Epithelial cell of prostate (primary cell): ENCODE measurements at regions not wholly inside any gene's neighbourhood (a gene's known extent, or its start where the extent isn't known, plus 50 kb on each side); places are given as distances from the start of the nearest gene placed in this dataset.

Experiments
- DNase-seq: peaks from one replicate; pipeline ENCODE4 v3.0.0-alpha.2; 2011; ENCODE audit warnings: low read depth, low spot score
- H3K27ac ChIP-seq: fragments of 450-650 bp; 2 replicates; pipeline ENCODE4 v1.5.1; 2017; ENCODE audit warnings: mild to moderate bottlenecking

GRCh38 chr1:221098471-221099405, 219.5 kb downstream of the HLX start:
- H3K27ac ChIP-seq, result no peak overlapping the region
- DNase-seq, result no peak

GRCh38 chr1:221099747-221100595, 220.7 kb downstream of the HLX start:
- no peak for DNase-seq

DNA sequence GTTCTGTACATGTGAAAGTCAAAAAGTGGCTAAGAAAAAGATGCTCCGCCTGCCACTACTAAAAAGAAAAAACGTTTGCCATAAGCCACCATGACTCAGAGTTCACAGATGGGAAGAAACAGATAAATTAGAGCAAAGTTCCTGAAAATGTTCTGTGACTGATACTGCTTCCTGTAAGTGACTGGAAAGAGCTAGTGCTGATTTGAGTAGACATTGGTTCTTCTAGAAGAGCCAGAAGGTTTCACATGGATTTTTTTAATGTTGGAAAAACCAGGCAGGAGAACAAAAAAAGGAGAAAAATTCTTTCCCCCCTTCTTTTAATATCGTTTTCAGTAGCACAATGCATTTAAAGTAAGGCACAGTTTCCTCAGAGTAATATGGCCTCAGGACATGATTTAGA, 221.4 kb downstream of the HLX start:
- no peak overlapping the region for H3K27ac ChIP-seq
- DNase-seq, result no peak

More at GRCh38 chr1:221099747-221100595, 220.7 kb downstream of the HLX start:
- no peak overlapping the region for H3K27ac ChIP-seq

- no peak overlapping the region for H3K27ac ChIP-seq
- no peak for DNase-seq
Observed at GRCh38 chr1:221101807-221102605, 222.8 kb downstream of the HLX start.

DNA sequence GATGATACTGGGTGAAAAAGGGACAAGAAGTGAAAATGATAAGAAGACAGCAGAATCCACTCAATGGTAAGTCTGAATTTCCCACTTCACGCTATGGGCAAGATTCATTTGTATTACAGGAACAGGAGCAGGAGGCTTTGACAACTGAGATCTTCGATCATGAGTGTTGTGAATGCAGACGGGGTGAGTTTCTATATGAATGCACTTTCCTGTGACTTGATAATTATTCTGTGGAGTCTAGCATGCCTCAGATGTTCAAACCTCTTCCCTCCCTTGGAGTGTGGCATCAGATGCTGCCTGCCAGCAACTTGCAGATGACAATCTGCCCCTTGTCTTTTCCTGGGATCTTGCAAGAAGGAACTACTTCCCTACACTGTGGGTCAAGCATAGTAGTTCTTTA, 225.4 kb downstream of the HLX start:
- no peak for DNase-seq
- H3K27ac ChIP-seq, result no peak overlapping the region

GRCh38 chr1:221105578-221105977, 226.3 kb downstream of the HLX start:
- DNase-seq, result no peak
- H3K27ac ChIP-seq, result no peak overlapping the region

- H3K27ac ChIP-seq, result no peak overlapping the region
- no peak for DNase-seq
Observed at GRCh38 chr1:221106616-221107015, 227.4 kb downstream of the HLX start.

GRCh38 chr1:221109930-221110329, 230.7 kb downstream of the HLX start:
- no peak for DNase-seq

GRCh38 chr1:221117133-221117532, 237.9 kb downstream of the HLX start:
- H3K27ac ChIP-seq, result no peak overlapping the region
- DNase-seq, result no peak

More at GRCh38 chr1:221109930-221110329, 230.7 kb downstream of the HLX start:
- no peak overlapping the region for H3K27ac ChIP-seq

- no peak overlapping the region for H3K27ac ChIP-seq
- DNase-seq, result no peak
Observed at GRCh38 chr1:221117548-221117951, 238.3 kb downstream of the HLX start.

- no peak overlapping the region for H3K27ac ChIP-seq
- DNase-seq, result no peak
Observed at GRCh38 chr1:221118176-221118937, 239.1 kb downstream of the HLX start.

DNA sequence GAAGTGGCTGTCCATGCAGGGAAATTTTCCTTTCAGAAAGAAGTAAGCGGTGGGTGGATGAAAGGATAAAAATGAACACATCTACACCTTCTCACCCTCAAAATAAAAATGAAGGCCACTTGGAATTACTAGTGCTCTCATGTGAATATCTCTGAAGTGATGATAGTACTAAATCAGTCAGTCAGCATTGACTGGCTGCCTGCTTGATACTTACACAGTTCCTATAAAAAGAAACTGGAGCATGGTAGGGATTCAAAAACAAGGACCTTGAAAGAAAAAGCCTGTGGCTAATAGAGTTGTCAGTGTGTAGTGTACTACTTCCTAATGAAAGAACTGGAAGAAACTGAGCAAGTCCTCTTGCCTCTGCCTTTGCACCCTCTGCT, 239.7 kb downstream of the HLX start:
- DNase-seq, result no peak
- no peak overlapping the region for H3K27ac ChIP-seq

DNA sequence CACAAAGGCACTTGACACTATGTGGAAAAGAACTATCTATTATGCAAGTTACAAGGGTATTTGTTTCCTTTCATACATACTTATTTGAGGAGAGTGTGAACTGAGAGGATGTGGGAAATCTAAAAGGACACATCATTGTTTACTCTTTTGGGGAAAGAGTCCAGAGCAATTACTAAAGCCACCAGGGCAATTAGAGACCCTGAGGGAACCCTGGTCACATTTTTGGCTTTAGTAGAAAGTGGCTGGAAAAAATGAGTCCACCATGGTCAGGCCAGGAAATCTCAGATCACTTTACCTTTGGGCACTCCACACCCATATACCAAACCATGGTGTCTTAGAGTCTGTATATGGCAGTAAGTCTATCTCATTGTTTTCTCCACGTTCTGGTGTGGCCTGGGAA, 243.3 kb downstream of the HLX start:
- H3K27ac ChIP-seq, result no peak overlapping the region
- no peak for DNase-seq

- no peak for DNase-seq
- no peak overlapping the region for H3K27ac ChIP-seq
Observed at GRCh38 chr1:221125976-221126375, 246.7 kb downstream of the HLX start.

DNA sequence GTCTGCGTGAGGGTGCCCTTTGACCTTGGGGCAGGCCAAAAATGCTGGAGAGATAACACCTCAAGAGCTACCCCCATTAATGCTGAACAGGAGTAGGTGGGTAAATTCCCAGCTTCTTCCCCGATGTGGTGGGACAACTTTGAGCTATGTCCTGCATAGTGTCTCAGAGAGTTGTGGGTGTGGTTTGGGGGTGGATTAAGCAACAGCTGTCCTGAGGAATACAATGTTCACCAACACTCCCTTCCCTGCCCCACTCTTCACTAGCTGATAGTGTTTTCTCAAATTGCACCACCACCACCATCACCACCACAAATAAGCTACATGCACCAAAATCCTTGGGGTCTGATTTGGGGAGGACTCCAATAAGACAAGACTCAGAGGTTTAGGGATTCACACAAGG, 258.4 kb downstream of the HLX start:
- DNase-seq, result no peak
- no peak overlapping the region for H3K27ac ChIP-seq

DNA sequence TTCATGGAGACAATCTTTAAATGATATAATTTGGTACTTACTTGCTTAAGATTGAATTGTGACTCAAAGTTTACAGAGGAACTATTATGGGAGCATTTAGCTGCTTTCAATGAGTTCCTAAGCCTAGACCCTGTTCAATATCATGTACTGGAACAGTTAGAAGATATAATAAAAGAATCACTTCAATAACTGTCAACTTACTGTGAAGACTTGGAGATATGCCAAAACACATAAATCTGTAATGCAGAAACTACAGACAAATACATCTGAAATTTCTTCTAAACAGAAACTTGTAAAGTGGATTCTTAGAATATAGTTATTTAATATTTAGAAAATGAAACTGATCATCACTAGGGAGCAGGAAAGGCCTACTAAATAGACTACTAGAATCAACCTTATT, 259.3 kb downstream of the HLX start:
- DNase-seq, result no peak
- H3K27ac ChIP-seq, result no peak overlapping the region

DNA sequence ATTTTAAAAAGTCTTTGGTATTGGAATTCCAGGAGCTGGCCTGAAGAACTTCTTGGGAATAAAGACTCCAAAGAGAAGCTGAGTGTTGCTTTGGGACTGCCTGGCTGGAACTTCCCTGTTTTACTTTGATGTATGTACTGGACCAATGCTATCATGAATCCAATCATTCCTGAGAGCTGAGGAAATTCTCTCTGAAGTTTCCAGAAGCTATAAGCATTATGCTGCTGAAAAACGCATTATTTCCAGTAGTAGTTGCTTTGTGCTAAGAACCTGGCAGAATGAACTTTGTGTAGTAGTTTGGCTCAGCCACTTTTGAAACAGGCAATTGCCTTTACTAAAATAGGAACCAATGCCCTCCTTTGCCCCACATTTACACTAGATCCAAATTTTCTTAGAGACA, 260.7 kb downstream of the HLX start:
- DNase-seq, result no peak
- H3K27ac ChIP-seq, result no peak overlapping the region

GRCh38 chr1:221141096-221141495, 261.9 kb downstream of the HLX start:
- no peak for DNase-seq

GRCh38 chr1:221141606-221142285, 262.5 kb downstream of the HLX start:
- no peak overlapping the region for H3K27ac ChIP-seq
- no peak for DNase-seq

More at GRCh38 chr1:221141096-221141495, 261.9 kb downstream of the HLX start:
- no peak overlapping the region for H3K27ac ChIP-seq
